ENCODE measurements at regions not wholly inside any gene's neighbourhood (a gene's known extent, or its start where the extent isn't known, plus 50 kb on each side); places are given as distances from the start of the nearest gene placed in this dataset.

- H3K27me3 ChIP-seq (ENCODE audit: insufficient read depth, low read length), result peaks cover 58% of the 10 kb centered on the region
- H3K27ac ChIP-seq (ENCODE audit: low read depth, low read length), result no peak overlapping the region
- no peaks in the 10 kb centered on the region for H3K9me2 ChIP-seq (ENCODE audit: insufficient read depth)
- H3K36me3 ChIP-seq (ENCODE audit: control insufficient read depth in 1 of 2, insufficient read depth in 2 of 2, low read length in 2 of 2), result no peaks in the 10 kb centered on the region
- no peaks in the 10 kb centered on the region for H4K20me1 ChIP-seq (ENCODE audit: insufficient read depth)
- no peak overlapping the region for H3K4me3 ChIP-seq (replicated peaks in 1 of 2; ENCODE audit: low read depth in 1 of 2, low read length in 2 of 2)
- TF ChIP-seq ELF1 (IDR thresholded peaks at IDR 0.05; ENCODE audit: borderline replicate concordance, low read depth), result no peak
- TF ChIP-seq SRF (IDR thresholded peaks at IDR 0.05; ENCODE audit: low read depth), result no peak
- no peak for TF ChIP-seq MAX (IDR thresholded peaks at IDR 0.05)
- TF ChIP-seq POLR2AphosphoS5 (IDR thresholded peaks at IDR 0.05; ENCODE audit: low read depth, low read length), result no peak
- no peak for TF ChIP-seq CEBPB (IDR thresholded peaks at IDR 0.05; ENCODE audit: low read depth)
- no peak for TF ChIP-seq ZBTB33 (IDR thresholded peaks at IDR 0.05; ENCODE audit: extremely low read depth, insufficient replicate concordance, low read length)
- TF ChIP-seq SIN3A (IDR thresholded peaks at IDR 0.05; ENCODE audit: low read depth), result no peak
- no peak for TF ChIP-seq TCF7L2 (IDR thresholded peaks at IDR 0.05; ENCODE audit: borderline replicate concordance, extremely low read depth, insufficient read depth, insufficient read length)
- no peak for TF ChIP-seq RAD21 (IDR thresholded peaks at IDR 0.05; ENCODE audit: low read depth)
- no peak for TF ChIP-seq SP1 (IDR thresholded peaks at IDR 0.05; ENCODE audit: low read depth)
- TF ChIP-seq ZFX (IDR thresholded peaks at IDR 0.05), result no peak
- TF ChIP-seq CTCF (IDR thresholded peaks at IDR 0.05 in 2 of 3, conservative IDR thresholded peaks at IDR 0.05 in 1 of 3; ENCODE audit: borderline replicate concordance in 1 of 3, insufficient read depth in 1 of 3, low read depth in 2 of 3, low read length in 2 of 3), result no peak
- no peak for TF ChIP-seq POLR2A (IDR thresholded peaks at IDR 0.05; ENCODE audit: borderline replicate concordance, extremely low read depth, insufficient read depth, insufficient read length)
- no peak for ATAC-seq
- ChIA-PET RAD21 (ENCODE audit: low non-redundant PET in 1 of 2, low total read pairs in 2 of 2, uncharacterized antibody in 2 of 2, unreplicated experiment in 2 of 2) (no interaction called here), POLR2A (no interaction called here), CTCF (no interaction called here)
- H3K4me1 ChIP-seq (ENCODE audit: control insufficient read depth in 1 of 2, insufficient read depth in 2 of 2, low read length in 2 of 2), result no peaks in the 10 kb centered on the region
- H3K4me2 ChIP-seq (ENCODE audit: low read length), result no peak overlapping the region
- H2AFZ ChIP-seq (ENCODE audit: low read depth, low read length, poor library complexity, severe bottlenecking), result no peak overlapping the region
- H3K9ac ChIP-seq (ENCODE audit: low read length), result no peak overlapping the region
- no peaks in the 10 kb centered on the region for H3K79me2 ChIP-seq (ENCODE audit: insufficient read depth, low read length)
- intact Hi-C loops (cut with micrococcal nuclease), result no loop called here
- BruUV-seq (replicated peaks), result no TSS peak
- no peaks in the 10 kb centered on the region for H3K9me3 ChIP-seq (ENCODE audit: control insufficient read depth in 1 of 2, insufficient read depth in 1 of 2, low read depth in 1 of 2, low read length in 2 of 2)
- DNase-seq (ENCODE audit: low read depth, low spot score), result no peak
These were observed 119.3 kb downstream of the DAD1 start for GRCh38 chr14:22469538-22470303.
